Uterus (tissue), 2 donors: ENCODE measurements at regions not wholly inside any gene's neighbourhood (a gene's known extent, or its start where the extent isn't known, plus 50 kb on each side); places are given as distances from the start of the nearest gene placed in this dataset.

Experiments used
- CTCF ChIP-seq, 4 experiments: fragments of 200-600 bp in 2 of 4; fragments of 450-650 bp in 2 of 4; sonication (generic) in 2 of 4; IDR thresholded peaks; one replicate each; pipeline ENCODE4 v1.5.1; 2016 to 2019; ENCODE audit warnings: antibody characterized with exemption in 4 of 4, mild to moderate bottlenecking in 2 of 4, moderate library complexity in 1 of 4
- POLR2A ChIP-seq, 2 donors: fragments of 450-650 bp; IDR thresholded peaks; one replicate each; pipeline ENCODE4 v1.6.1; 2016; ENCODE audit warnings: antibody characterized with exemption in 2 of 2, mild to moderate bottlenecking in 1 of 2, moderate library complexity in 1 of 2

GRCh38 chr15:92316586-92317295 lies 76.9 kb upstream of the ST8SIA2 start:
- TF ChIP-seq CTCF (IDR thresholded peaks at IDR 0.05) (no peak), POLR2A (IDR thresholded peaks at IDR 0.05) (no peak)
